NCI-H524 treated with DMSO at 0.1 percent for 48 hours (cell line): ENCODE measurements at regions not wholly inside any gene's neighbourhood (a gene's known extent, or its start where the extent isn't known, plus 50 kb on each side); places are given as distances from the start of the nearest gene placed in this dataset.

Experiments
- DNase-seq: peaks from one replicate; lab custom pipeline; 2025; lab: John Stamatoyannopoulos, UW

DNA sequence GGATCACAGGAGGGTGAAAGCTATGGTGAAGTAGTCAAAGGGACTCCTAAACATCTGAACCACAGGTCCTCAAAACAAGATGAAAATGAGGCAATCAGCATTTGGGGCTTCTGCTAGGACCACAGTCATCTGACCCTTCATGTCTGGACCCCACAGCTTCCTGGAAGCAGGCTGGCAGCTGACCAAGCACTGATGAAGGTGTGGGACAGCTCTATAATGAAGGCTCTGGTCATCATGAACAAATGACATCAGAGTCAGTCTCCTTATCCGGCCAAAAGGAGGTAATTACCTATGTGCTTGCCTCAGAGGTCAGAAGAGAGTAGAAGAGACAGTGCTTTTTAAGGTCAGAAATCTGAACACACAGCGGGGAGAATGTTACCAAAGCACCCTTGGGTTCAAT, 101.2 kb upstream of the GNAO1 start:
- DNase-seq = no peak

GRCh38 chr16:56087626-56088025, 103.7 kb upstream of the GNAO1 start:
- DNase-seq = no peak

- DNase-seq = no peak
Observed at GRCh38 chr16:56081371-56081770, 109.9 kb upstream of the GNAO1 start.

DNA sequence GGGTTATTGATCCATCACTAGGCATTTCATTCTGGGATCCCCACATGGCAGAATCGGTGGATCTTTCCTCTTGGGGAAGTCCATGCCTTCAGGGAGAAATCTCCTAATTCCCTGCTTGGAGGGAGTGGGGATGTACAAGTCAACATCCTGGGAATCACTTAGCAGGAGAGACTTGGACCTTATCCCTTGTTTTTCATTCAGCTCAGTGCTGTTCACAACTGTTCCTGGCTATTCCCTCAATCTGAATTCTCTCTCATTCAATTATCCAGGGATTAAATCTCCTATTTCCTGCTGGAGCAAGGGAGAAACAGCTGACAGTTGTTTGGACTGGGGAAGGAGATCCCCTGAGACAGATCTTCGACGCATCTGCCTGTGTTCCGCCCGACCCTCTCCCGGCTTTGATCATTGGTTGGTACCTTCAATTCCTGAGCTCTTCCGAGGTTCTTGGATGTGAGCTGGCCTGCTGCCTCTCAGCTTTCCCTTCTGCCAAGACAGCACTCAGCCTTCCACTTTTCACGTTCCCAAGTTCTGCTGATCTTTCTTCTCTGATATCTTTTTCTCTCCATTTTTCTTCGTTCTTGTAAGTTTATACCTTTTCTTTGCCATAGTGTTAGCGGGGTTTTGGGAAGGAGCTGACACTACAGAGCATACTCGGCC, 115.4 kb upstream of the GNAO1 start:
- peak; percentile 79 for DNase-seq

- DNase-seq = no peak
Observed at GRCh38 chr16:56073508-56073907, 117.8 kb upstream of the GNAO1 start.

DNA sequence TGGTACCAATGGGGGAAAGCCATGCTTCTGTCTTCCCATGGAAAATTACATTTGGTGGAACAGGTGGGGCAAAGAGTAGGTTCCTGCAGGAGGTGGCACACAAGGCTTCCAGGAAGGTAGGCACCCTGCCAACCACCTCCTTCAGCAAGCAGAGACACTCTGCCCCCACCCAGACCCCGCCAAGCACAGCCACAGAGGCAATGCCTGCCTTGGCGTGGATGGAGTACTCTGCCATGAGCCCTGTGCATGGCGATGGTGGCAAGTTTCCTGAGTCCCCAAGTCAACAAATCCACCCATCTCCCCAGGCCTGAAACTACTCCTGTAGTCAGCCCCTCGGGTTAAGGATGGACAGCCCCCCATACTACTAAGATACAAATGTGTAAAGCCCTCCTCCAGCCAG, 119.2 kb upstream of the GNAO1 start:
- no peak for DNase-seq

GRCh38 chr16:56068816-56069215, 122.5 kb upstream of the GNAO1 start:
- no peak for DNase-seq

- DNase-seq = no peak
Observed at GRCh38 chr16:56068314-56068713, 123.0 kb upstream of the GNAO1 start.

GRCh38 chr16:56067406-56067805, 123.9 kb upstream of the GNAO1 start:
- no peak for DNase-seq

DNA sequence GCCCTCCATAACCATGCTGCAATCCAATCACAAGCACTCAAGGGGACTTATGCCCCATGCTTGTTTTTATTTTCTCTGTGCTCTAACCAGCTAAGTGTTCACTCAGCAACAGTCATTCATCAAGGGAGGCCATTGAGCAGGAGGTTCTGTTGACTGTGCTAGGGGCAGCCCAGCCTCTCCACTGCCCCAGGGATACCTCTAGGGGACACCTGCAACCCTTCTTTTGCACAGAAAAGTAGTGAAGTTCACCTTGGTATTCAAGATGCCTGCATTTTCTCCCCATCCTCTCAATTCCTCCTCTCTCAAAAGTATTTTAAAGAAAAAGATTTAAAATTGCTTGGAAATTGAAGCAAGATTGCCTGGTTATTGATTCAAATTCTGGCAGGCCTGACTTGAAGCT, 124.7 kb upstream of the GNAO1 start:
- DNase-seq = no peak

- no peak for DNase-seq
Observed at GRCh38 chr16:56063111-56063510, 128.2 kb upstream of the GNAO1 start.

- peak; percentile 94 for DNase-seq
Observed at GRCh38 chr16:56057151-56057550, 134.1 kb upstream of the GNAO1 start.

DNA sequence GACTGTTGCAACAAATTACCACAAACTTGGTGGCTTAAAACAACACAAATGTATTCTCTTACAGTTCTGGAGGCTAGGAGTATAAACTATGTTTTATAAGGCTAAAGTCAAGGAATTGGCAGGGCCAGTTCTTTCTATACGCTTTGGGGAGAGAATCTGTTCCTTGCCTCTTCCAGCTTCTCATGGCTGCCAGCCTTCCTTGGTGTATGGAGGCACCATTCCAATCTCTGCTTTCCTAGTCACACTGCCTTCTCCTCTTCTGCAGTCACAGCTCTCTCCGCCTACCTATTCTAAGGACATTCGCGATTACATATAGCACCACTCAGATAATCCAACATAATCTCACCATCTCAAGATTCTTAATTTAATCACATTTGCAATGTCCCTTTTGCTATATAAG, 140.4 kb upstream of the GNAO1 start:
- DNase-seq = no peak

GRCh38 chr16:56048425-56049105, 142.7 kb upstream of the GNAO1 start:
- no peak for DNase-seq

- DNase-seq = no peak
Observed at GRCh38 chr16:56047307-56048234, 143.7 kb upstream of the GNAO1 start.

- DNase-seq = no peak
Observed at GRCh38 chr16:56042416-56042815, 148.9 kb upstream of the GNAO1 start.

DNA sequence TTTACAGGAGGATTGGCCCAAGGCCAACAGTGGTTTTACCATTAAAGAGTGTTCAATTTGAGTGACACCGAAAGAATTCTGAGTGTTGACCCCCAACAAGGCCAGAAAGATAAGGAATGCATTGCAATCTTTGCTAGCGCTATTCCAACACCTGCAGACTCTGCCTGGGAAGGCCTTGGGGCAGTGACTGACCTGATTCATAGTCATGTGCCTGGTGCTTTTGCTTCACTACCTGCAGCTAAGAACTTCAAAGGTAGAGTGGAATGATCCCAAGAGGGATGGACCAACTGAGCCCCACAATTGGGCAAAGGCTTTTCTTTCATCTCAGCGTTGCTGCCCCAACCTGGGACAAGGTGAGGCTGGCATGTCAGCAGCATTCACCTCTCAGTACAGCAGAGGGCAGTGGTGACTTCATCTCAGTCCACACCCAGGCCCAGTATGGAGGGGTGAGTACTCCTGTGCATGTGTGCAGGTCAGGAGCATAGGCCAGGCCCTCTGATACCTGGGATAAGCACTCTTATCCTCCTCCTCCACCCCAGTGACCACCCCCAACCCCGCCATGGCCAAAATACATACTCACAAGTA, 149.6 kb upstream of the GNAO1 start:
- DNase-seq = no peak

GRCh38 chr16:56038564-56039098, 152.7 kb upstream of the GNAO1 start:
- DNase-seq = no peak

GRCh38 chr16:56032072-56032471, 156.9 kb upstream of the CES5A start:
- DNase-seq = no peak

GRCh38 chr16:56029026-56029425, 153.9 kb upstream of the CES5A start:
- no peak for DNase-seq

DNA sequence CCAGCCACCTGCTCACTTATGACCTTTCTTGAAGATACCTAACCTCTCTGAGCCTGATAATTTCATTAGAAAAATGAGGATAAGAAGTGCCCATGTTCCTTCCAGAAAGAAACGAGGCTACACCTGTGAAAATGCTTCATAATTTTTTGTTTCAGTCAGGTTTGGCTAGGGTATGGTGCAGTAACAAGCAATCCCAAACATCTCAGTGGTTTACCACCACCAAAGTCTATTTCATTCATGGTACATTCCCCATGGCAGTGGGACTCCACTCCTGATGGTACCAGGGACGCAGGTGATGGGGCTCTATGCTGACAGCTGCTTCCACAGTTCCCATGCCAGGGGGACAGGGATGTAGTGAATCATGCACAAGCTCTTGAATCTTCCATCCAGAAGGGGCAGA, 147.6 kb upstream of the CES5A start:
- DNase-seq = no peak

- DNase-seq = peak; percentile 86
Observed at GRCh38 chr16:56019274-56019673, 144.1 kb upstream of the CES5A start.
